ENCODE measurements at regions not wholly inside any gene's neighbourhood (a gene's known extent, or its start where the extent isn't known, plus 50 kb on each side); places are given as distances from the start of the nearest gene placed in this dataset.

DNA sequence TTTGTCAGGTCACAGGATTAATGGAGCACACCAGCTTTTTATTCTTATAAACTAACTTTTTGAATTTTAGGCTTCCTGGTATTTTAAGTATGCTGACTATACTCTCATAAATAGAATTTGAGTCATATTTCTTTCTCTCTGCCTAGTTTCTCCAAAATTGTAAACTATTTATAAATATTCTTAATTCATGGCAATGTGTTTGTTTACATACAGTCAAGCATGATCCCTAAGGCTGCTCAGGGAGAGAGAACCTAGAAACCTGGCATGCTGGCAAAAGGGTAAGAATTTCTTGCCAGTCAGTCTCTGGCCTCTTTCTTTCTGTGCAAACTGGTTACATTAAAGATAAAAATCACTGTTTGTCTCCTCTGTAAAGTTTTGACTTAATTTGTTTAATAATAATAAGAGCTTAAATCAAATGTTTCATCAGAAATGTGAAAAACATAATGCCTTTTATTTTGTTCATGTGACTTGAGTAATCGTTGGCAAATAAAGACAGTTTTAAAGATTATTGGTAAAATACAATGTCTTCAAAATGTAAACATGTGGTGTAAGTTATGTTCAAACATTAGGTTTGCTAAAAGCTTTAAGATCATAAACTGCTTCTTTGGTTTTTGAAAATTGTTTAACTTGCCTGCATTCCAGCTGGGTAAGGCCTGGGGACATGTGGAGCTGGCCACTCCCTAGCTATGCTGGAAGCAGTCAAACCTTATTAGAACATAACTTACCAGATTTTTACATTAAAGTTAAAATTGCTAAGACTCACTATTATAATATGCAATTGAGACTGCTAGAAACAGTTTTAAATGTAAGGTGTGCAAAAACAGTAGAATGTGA lies 1401.7 kb downstream of the NCAM2 start:
- Histone ChIP-seq H3K4me1 (ENCODE audit: control insufficient read depth in 1 of 2, insufficient read depth in 2 of 2, low read depth in 1 of 2, low read length in 1 of 2) (no peaks in the 10 kb centered on the region), H3K9me3 (no peaks in the 10 kb centered on the region), H3K36me3 (replicated peaks in 1 of 2; ENCODE audit: control insufficient read depth in 1 of 2, insufficient read depth in 2 of 2, low read length in 1 of 2) (no peaks in the 10 kb centered on the region), H3K9me2 (no peaks in the 10 kb centered on the region; the same call in 1 of the 2 replicates), H4K20me1 (ENCODE audit: insufficient read depth) (no peaks in the 10 kb centered on the region), H3F3A (replicated peaks; ENCODE audit: insufficient read depth) (no peaks in the 10 kb centered on the region), H3K27me3 (ENCODE audit: insufficient read depth) (no peaks in the 10 kb centered on the region), H3K4me2 (no peak overlapping the region), H3K4me3 (ENCODE audit: low read depth in 2 of 2, low read length in 1 of 2) (no peak overlapping the region), H3K79me2 (ENCODE audit: insufficient read depth) (no peaks in the 10 kb centered on the region), H2AFZ (ENCODE audit: low read depth) (no peak overlapping the region), H3K9ac (no peak overlapping the region), H3K27ac (ENCODE audit: low read depth in 2 of 2, low read length in 1 of 2) (no peak overlapping the region)
- POLR2A ChIA-PET = no interaction called here
- WGBS (ENCODE audit: low lambda C conversion rate) = 12% methylated on average over 1 of the region's 1 CpG
- TF ChIP-seq POLR2AphosphoS5 (IDR thresholded peaks at IDR 0.05; ENCODE audit: low read depth, low read length) = no peak
- no peak for TF ChIP-seq NFIC (IDR thresholded peaks at IDR 0.05; ENCODE audit: borderline replicate concordance)
- no peak for TF ChIP-seq EZH2phosphoT487 (IDR thresholded peaks at IDR 0.05; ENCODE audit: borderline replicate concordance, low read depth)
- no peak for TF ChIP-seq MXI1 (IDR thresholded peaks at IDR 0.05; ENCODE audit: low read depth, low read length)
- no peak for DNase-seq
- CTCF ChIA-PET = no interaction called here

DNA sequence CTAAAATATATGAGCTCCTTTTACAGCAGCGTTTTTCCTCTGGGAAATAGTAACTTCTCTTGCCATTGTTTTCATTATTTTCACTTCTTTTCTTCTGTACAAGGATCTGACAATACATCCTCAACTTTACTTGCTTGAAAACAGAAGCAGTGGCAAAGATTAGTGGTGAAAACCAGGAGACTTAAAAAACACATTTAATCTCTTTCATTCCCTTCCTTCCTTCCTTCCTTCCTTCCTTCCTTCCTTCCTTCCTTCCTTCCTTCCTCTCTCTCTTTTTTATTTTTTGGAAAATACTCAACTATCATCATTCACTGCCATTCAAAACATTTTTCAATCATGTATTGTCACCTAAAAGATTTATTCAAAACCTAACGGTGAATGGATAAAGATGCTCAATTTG lies 1411.4 kb downstream of the NCAM2 start:
- no peaks in the 10 kb centered on the region for H3K79me2 ChIP-seq (ENCODE audit: insufficient read depth)
- POLR2A ChIA-PET = no interaction called here
- CTCF ChIA-PET = interaction anchor here (1.0 kb wide), 1 partner anchor 58 kb away, joined by 3 read pairs; no protein-coding TSS in a partner anchor

DNA sequence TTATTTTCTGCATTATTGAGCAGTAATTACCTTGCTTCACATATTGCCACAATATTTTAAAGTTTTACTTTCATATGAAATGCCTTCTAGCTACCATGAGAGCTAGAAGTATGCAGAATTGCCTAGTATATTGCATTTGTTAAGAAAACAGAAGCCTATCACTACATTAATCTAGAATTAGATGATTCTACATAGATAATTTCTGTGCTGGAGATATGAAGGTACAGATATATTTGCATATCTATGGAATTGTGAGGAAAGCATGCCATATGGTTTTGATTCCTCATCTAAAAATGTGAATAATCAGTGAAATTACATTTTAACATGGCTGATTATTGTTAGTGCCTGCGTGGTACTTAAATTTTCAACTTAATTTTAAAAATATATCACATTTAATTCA lies 1418.3 kb downstream of the NCAM2 start:
- Histone ChIP-seq H3K9me2 (no peaks in the 10 kb centered on the region), H3F3A (replicated peaks; ENCODE audit: insufficient read depth) (no peaks in the 10 kb centered on the region), H3K4me3 (ENCODE audit: low read depth in 2 of 2, low read length in 1 of 2) (no peak overlapping the region), H3K4me1 (ENCODE audit: control insufficient read depth in 1 of 2, insufficient read depth in 2 of 2, low read depth in 1 of 2, low read length in 1 of 2) (no peaks in the 10 kb centered on the region; a peak in 1 of 4 replicates), H3K9ac (no peak overlapping the region), H3K9me3 (no peaks in the 10 kb centered on the region), H2AFZ (ENCODE audit: low read depth) (no peak overlapping the region), H4K20me1 (ENCODE audit: insufficient read depth) (no peaks in the 10 kb centered on the region), H3K27ac (ENCODE audit: low read depth in 2 of 2, low read length in 1 of 2) (no peak overlapping the region), H3K79me2 (ENCODE audit: insufficient read depth) (no peaks in the 10 kb centered on the region), H3K4me2 (no peak overlapping the region), H3K36me3 (replicated peaks in 1 of 2; ENCODE audit: control insufficient read depth in 1 of 2, insufficient read depth in 2 of 2, low read length in 1 of 2) (no peaks in the 10 kb centered on the region), H3K27me3 (ENCODE audit: insufficient read depth) (no peaks in the 10 kb centered on the region)
- ChIA-PET CTCF (no interaction called here), POLR2A (no interaction called here)
- 10% methylated on average over 1 of the region's 1 CpG for WGBS (ENCODE audit: low lambda C conversion rate)
- peak in 1 of 2 experiments; percentile 65; a peak in 1 of 4 replicates for TF ChIP-seq EP300 (IDR thresholded peaks at IDR 0.05; ENCODE audit: borderline replicate concordance in 1 of 2, low read depth in 1 of 2, low read length in 1 of 2)
- TF ChIP-seq GATA2 (CRISPR knock-in tag; IDR thresholded peaks at IDR 0.05) = peak; percentile 66
- no peak for TF ChIP-seq NFIC (IDR thresholded peaks at IDR 0.05; ENCODE audit: borderline replicate concordance)
- TF ChIP-seq RCOR1 (IDR thresholded peaks at IDR 0.05; ENCODE audit: low read length) = peak; percentile 56; the same call in 1 of the 2 replicates
- DNase-seq = no peak

More for the DNA sequence above, 1411.4 kb downstream of the NCAM2 start:
- no peaks in the 10 kb centered on the region for H3K27me3 ChIP-seq (ENCODE audit: insufficient read depth)
- H3K9ac ChIP-seq = no peak overlapping the region
- no peaks in the 10 kb centered on the region for H3K9me3 ChIP-seq
- H3F3A ChIP-seq (replicated peaks; ENCODE audit: insufficient read depth) = no peaks in the 10 kb centered on the region
- TF ChIP-seq JUND (IDR thresholded peaks at IDR 0.05) (no peak), RFX5 (IDR thresholded peaks at IDR 0.05; ENCODE audit: low read length) (no peak), EZH2phosphoT487 (IDR thresholded peaks at IDR 0.05; ENCODE audit: borderline replicate concordance, low read depth) (no peak), TEAD4 (IDR thresholded peaks at IDR 0.05; ENCODE audit: borderline replicate concordance, insufficient read depth) (no peak), MEF2A (IDR thresholded peaks at IDR 0.05; ENCODE audit: borderline replicate concordance, low read depth) (no peak), RAD21 (IDR thresholded peaks at IDR 0.05; ENCODE audit: low read length) (no peak), TAF1 (IDR thresholded peaks at IDR 0.05; ENCODE audit: borderline replicate concordance, low read depth, low read length) (no peak)
- TF ChIP-seq, protein P1, sequence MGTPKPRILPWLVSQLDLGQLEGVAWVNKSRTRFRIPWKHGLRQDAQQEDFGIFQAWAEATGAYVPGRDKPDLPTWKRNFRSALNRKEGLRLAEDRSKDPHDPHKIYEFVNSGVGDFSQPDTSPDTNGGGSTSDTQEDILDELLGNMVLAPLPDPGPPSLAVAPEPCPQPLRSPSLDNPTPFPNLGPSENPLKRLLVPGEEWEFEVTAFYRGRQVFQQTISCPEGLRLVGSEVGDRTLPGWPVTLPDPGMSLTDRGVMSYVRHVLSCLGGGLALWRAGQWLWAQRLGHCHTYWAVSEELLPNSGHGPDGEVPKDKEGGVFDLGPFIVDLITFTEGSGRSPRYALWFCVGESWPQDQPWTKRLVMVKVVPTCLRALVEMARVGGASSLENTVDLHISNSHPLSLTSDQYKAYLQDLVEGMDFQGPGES (IDR thresholded peaks at IDR 0.05; ENCODE audit: low read depth, low read length) = no peak
- H2AFZ ChIP-seq (ENCODE audit: low read depth) = no peak overlapping the region
- H4K20me1 ChIP-seq (ENCODE audit: insufficient read depth) = no peaks in the 10 kb centered on the region
- H3K4me1 ChIP-seq (ENCODE audit: control insufficient read depth in 1 of 2, insufficient read depth in 2 of 2, low read depth in 1 of 2, low read length in 1 of 2) = no peaks in the 10 kb centered on the region; a peak in 1 of 4 replicates
- no peaks in the 10 kb centered on the region for H3K9me2 ChIP-seq
- WGBS (ENCODE audit: low lambda C conversion rate) = 42% methylated on average over 2 of the region's 2 CpGs
- no peak overlapping the region for H3K4me3 ChIP-seq (ENCODE audit: low read depth in 2 of 2, low read length in 1 of 2)
- DNase-seq = no peak
- H3K27ac ChIP-seq (ENCODE audit: low read depth in 2 of 2, low read length in 1 of 2) = no peak overlapping the region
- no peaks in the 10 kb centered on the region for H3K36me3 ChIP-seq (replicated peaks in 1 of 2; ENCODE audit: control insufficient read depth in 1 of 2, insufficient read depth in 2 of 2, low read length in 1 of 2)
- H3K4me2 ChIP-seq = no peak overlapping the region

Measured in SK-N-SH (cell line).